ENCODE measurements at regions not wholly inside any gene's neighbourhood (a gene's known extent, or its start where the extent isn't known, plus 50 kb on each side); places are given as distances from the start of the nearest gene placed in this dataset.

- no peaks in the 10 kb centered on the region for H3K9me3 Mint-ChIP-seq (ENCODE audit: unreplicated experiment)
- Histone ChIP-seq H3K9ac (ENCODE audit: low read length) (no peak overlapping the region), H3K27ac (ENCODE audit: low read depth, low read length) (no peak overlapping the region), H3K27me3 (ENCODE audit: insufficient read depth, low read length) (no peaks in the 10 kb centered on the region), H3K36me3 (ENCODE audit: insufficient read depth, low read length) (no peaks in the 10 kb centered on the region), H3K4me1 (ENCODE audit: insufficient read depth, low read length) (no peaks in the 10 kb centered on the region), H3K4me2 (ENCODE audit: low read length) (no peak overlapping the region), H4K20me1 (ENCODE audit: insufficient read depth, low read length) (no peaks in the 10 kb centered on the region), H3K4me3 (ENCODE audit: insufficient read depth, low read depth, low read length) (no peak overlapping the region), H3K79me2 (ENCODE audit: insufficient read depth, low read length) (no peaks in the 10 kb centered on the region), H2AFZ (ENCODE audit: low read depth, low read length) (no peak overlapping the region), H3K9me3 (ENCODE audit: insufficient read depth, low read depth, low read length) (no peaks in the 10 kb centered on the region)
- FAIRE-seq (no peak), DNase-seq (ENCODE audit: low read depth) (no peak)
- H3K4me1 Mint-ChIP-seq (ENCODE audit: low read depth, unreplicated experiment): no peaks in the 10 kb centered on the region
- no peak overlapping the region for H3K27ac Mint-ChIP-seq (ENCODE audit: unreplicated experiment)
- no peak for TF ChIP-seq EZH2 (IDR thresholded peaks at IDR 0.05; ENCODE audit: insufficient read depth, low read length)
- TF ChIP-seq CTCF (IDR thresholded peaks at IDR 0.05; ENCODE audit: insufficient read depth, low read depth, low read length): no peak
- peaks cover 2% of the 10 kb centered on the region for H3K36me3 Mint-ChIP-seq (ENCODE audit: low read depth, unreplicated experiment)
- no peak overlapping the region for H3K4me3 Mint-ChIP-seq (ENCODE audit: unreplicated experiment)
- peaks cover 54% of the 10 kb centered on the region for H3K27me3 Mint-ChIP-seq (ENCODE audit: low read depth, unreplicated experiment)
Measured at GRCh38 chr13:111461445-111462149, 141.2 kb downstream of the TEX29 start.

GRCh38 chr13:111462221-111462764 is 141.9 kb downstream of the TEX29 start:
- Mint-ChIP-seq H3K9me3 (ENCODE audit: unreplicated experiment) (peaks cover 3% of the 10 kb centered on the region), H3K4me3 (ENCODE audit: unreplicated experiment) (no peak overlapping the region), H3K36me3 (ENCODE audit: low read depth, unreplicated experiment) (no peaks in the 10 kb centered on the region), H3K27ac (ENCODE audit: unreplicated experiment) (no peak overlapping the region), H3K4me1 (ENCODE audit: low read depth, unreplicated experiment) (no peaks in the 10 kb centered on the region), H3K27me3 (ENCODE audit: low read depth, unreplicated experiment) (peaks cover 58% of the 10 kb centered on the region)
- H3K4me2 ChIP-seq (ENCODE audit: low read length): no peak overlapping the region
- no peaks in the 10 kb centered on the region for H3K4me1 ChIP-seq (ENCODE audit: insufficient read depth, low read length)
- no peak overlapping the region for H3K9ac ChIP-seq (ENCODE audit: low read length)
- H3K36me3 ChIP-seq (ENCODE audit: insufficient read depth, low read length): no peaks in the 10 kb centered on the region
- H3K27ac ChIP-seq (ENCODE audit: low read depth, low read length): no peak overlapping the region
- TF ChIP-seq CTCF (IDR thresholded peaks at IDR 0.05; ENCODE audit: insufficient read depth, low read depth, low read length) (no peak), EZH2 (IDR thresholded peaks at IDR 0.05; ENCODE audit: insufficient read depth, low read length) (no peak)
- H3K4me3 ChIP-seq (ENCODE audit: insufficient read depth, low read depth, low read length): no peak overlapping the region
- no peak for DNase-seq (ENCODE audit: low read depth)
- no peaks in the 10 kb centered on the region for H3K9me3 ChIP-seq (ENCODE audit: insufficient read depth, low read depth, low read length)
- H4K20me1 ChIP-seq (ENCODE audit: insufficient read depth, low read length): no peaks in the 10 kb centered on the region
- H3K79me2 ChIP-seq (ENCODE audit: insufficient read depth, low read length): no peaks in the 10 kb centered on the region
- H2AFZ ChIP-seq (ENCODE audit: low read depth, low read length): no peak overlapping the region
- FAIRE-seq: no peak
- no peaks in the 10 kb centered on the region for H3K27me3 ChIP-seq (ENCODE audit: insufficient read depth, low read length)

- no peak for FAIRE-seq
- Histone ChIP-seq H3K27me3 (ENCODE audit: insufficient read depth, low read length) (no peaks in the 10 kb centered on the region), H3K27ac (ENCODE audit: low read depth, low read length) (no peak overlapping the region), H3K4me1 (ENCODE audit: insufficient read depth, low read length) (no peaks in the 10 kb centered on the region), H3K4me3 (ENCODE audit: insufficient read depth, low read depth, low read length) (no peak overlapping the region), H3K4me2 (ENCODE audit: low read length) (no peak overlapping the region), H3K79me2 (ENCODE audit: insufficient read depth, low read length) (no peaks in the 10 kb centered on the region), H2AFZ (ENCODE audit: low read depth, low read length) (no peak overlapping the region), H4K20me1 (ENCODE audit: insufficient read depth, low read length) (no peaks in the 10 kb centered on the region), H3K36me3 (ENCODE audit: insufficient read depth, low read length) (no peaks in the 10 kb centered on the region), H3K9ac (ENCODE audit: low read length) (no peak overlapping the region), H3K9me3 (ENCODE audit: insufficient read depth, low read depth, low read length) (peaks cover 3% of the 10 kb centered on the region)
- DNase-seq (ENCODE audit: low read depth): no peak
- Mint-ChIP-seq H3K36me3 (ENCODE audit: low read depth, unreplicated experiment) (no peaks in the 10 kb centered on the region), H3K9me3 (ENCODE audit: unreplicated experiment) (peaks cover 4% of the 10 kb centered on the region), H3K27me3 (ENCODE audit: low read depth, unreplicated experiment) (peaks cover 61% of the 10 kb centered on the region), H3K4me1 (ENCODE audit: low read depth, unreplicated experiment) (no peaks in the 10 kb centered on the region), H3K4me3 (ENCODE audit: unreplicated experiment) (no peak overlapping the region), H3K27ac (ENCODE audit: unreplicated experiment) (no peak overlapping the region)
- TF ChIP-seq EZH2 (IDR thresholded peaks at IDR 0.05; ENCODE audit: insufficient read depth, low read length): no peak
- no peak for TF ChIP-seq CTCF (IDR thresholded peaks at IDR 0.05; ENCODE audit: insufficient read depth, low read depth, low read length)
Measured at GRCh38 chr13:111462944-111463343, 142.5 kb downstream of the TEX29 start.
